GM12865 (cell line): ENCODE measurements at regions not wholly inside any gene's neighbourhood (a gene's known extent, or its start where the extent isn't known, plus 50 kb on each side); places are given as distances from the start of the nearest gene placed in this dataset.

ENCODE experiments used
- DNase-seq: peaks from one replicate; pipeline ENCODE4 v3.0.0; 2010; ENCODE audit warnings: low read depth
- H3K4me3 ChIP-seq: 2 replicates; pipeline ENCODE4 v1.5.1; 2011; ENCODE audit warnings: mild to moderate bottlenecking, low read depth, low read length, control low read depth
- TF ChIP-seq, protein P1 (sequence below): IDR thresholded peaks from 2 replicates; pipeline ENCODE4 v1.5.1; 2011; ENCODE audit warnings: low read length, control low read depth, low read depth, inconsistent platforms; ENCODE audit not compliant: insufficient read depth; ENCODE audit errors: missing control alignments

DNA sequence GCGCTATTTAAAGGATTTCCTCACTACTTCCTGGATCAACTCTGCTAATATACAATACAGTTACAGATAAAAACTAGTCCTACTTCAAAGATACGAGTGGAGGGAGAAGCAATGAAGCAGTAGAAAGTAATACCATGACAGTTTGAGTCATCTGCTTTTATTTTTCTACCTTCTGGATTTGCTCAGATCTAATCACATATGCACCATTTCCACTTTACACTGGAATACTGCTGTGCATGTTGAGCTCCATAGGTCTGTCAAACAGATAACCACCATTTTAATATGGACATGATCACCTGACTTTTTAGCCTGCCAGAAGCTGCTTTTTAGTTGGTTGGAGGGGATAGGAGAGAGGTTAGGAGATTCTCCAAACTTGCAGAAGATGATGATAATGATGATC, 92.5 kb downstream of the MMUT start:
- H3K4me3 ChIP-seq: no peak overlapping the region
- TF ChIP-seq, protein P1, sequence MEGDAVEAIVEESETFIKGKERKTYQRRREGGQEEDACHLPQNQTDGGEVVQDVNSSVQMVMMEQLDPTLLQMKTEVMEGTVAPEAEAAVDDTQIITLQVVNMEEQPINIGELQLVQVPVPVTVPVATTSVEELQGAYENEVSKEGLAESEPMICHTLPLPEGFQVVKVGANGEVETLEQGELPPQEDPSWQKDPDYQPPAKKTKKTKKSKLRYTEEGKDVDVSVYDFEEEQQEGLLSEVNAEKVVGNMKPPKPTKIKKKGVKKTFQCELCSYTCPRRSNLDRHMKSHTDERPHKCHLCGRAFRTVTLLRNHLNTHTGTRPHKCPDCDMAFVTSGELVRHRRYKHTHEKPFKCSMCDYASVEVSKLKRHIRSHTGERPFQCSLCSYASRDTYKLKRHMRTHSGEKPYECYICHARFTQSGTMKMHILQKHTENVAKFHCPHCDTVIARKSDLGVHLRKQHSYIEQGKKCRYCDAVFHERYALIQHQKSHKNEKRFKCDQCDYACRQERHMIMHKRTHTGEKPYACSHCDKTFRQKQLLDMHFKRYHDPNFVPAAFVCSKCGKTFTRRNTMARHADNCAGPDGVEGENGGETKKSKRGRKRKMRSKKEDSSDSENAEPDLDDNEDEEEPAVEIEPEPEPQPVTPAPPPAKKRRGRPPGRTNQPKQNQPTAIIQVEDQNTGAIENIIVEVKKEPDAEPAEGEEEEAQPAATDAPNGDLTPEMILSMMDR: no peak
- DNase-seq: no peak

DNA sequence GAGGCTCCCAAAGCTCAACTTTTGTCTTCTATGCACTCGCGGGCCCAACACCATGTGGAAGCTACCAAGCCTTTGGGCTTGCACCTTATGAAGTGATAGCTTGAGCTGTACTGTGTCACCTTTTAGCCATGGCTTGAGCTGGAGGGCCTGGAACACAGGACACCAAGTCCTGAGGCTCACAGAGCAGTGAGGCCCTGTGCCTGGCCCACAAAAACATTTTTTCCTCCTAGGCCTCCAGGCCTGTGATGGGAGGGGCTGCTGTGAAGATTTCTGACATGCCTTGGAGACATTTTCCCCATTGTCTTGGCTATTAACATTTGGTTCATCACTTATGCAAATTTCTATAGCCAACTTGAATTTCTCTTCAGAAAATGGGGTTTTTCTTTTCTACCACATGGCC, 96.5 kb downstream of the MMUT start:
- no peak for DNase-seq
- TF ChIP-seq, protein P1: no peak
- H3K4me3 ChIP-seq: no peak overlapping the region

DNA sequence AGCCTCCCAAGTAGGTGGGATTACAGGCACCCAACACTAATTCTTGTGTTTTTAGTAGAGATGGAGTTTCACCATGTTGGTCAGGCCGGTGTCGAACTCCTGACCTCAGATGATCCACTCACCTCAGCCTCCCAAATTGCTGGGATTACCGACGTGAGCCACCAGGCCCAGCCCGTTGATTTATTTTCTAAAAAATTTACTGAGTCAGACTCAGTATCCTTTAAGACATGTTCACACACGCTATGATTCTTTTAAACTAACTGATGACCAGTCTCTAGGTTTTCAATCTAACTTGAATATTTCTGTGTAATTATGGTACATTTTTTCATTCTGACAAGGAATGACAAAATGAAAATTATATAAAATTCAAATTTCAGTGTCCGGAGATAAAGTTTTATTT, 114.5 kb downstream of the MMUT start:
- TF ChIP-seq, protein P1: no peak
- H3K4me3 ChIP-seq: no peak overlapping the region
- no peak for DNase-seq

DNA sequence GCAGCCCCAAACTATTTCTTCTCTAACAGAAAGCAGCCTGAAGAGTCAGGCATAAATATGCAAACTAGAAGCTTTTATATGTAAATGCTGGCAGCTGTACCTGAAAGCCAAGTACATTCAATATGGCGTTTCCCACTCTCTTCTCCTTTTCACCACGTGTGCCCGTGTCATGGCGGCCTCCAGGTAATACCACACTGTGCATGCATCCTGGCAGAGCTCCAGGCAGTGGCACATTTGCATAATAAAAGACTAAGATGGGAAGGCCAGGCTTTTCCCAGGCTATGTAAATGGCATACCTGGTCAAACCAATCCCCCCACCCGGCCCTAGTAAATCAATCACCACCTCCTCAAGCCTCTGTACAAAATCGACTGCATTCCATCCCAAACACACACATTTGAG, 120.6 kb downstream of the MMUT start:
- TF ChIP-seq, protein P1: no peak
- no peak for DNase-seq
- no peak overlapping the region for H3K4me3 ChIP-seq

- DNase-seq: no peak
- H3K4me3 ChIP-seq: no peak overlapping the region
- TF ChIP-seq, protein P1: no peak
These were observed 121.2 kb downstream of the MMUT start for GRCh38 chr6:49341869-49342268.

DNA sequence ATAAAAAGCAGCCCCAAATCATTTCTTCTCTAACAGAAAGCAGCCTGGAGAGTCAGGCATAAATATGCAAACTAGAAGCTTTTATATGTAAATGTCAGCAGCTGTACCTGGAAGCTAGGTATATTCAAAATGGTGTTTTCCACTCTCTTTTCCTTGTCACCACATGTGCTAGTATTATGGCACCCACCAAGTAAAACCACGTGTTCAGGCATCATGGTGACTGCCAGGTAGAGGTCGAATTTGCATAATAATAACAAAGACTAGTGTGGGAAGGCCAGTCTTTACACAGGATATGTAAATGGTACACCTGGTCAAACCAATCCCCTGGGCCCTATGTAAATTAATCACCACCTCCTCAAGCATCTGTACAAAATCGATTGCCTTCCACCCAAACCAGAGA, 124.0 kb downstream of the MMUT start:
- TF ChIP-seq, protein P1: no peak
- DNase-seq: no peak
- H3K4me3 ChIP-seq: no peak overlapping the region

DNA sequence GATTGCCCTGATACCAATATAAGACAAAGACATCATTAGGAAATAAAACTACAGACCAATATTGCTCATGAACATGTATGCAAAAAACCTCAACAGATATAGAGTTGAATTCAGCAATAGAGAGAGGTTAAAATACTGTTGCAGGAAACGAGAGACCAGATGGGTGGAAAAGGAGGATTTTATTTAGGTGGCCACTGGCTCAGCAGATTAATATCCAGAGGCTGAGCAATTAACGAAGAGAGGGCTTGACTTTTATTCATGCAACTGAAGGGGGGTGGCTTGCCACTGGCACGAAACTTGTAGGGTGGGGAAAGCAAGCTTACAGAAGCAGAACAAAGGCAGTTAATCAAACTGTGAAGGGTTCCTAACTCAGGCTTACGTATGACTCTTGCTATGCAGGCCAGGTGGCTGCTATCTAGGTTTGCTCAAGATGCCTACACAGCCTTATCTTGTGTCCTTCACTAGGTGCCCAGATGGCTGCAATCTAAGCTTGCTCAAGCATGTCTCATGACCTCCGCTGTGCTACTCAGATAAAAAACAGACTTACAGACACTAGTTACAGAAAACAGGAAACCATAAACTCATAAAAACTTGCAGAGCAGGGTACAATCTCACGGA, 126.4 kb downstream of the MMUT start:
- DNase-seq: no peak
- no peak overlapping the region for H3K4me3 ChIP-seq
- TF ChIP-seq, protein P1: no peak
